Endothelial cell of umbilical vein (primary cell): ENCODE measurements at regions not wholly inside any gene's neighbourhood (a gene's known extent, or its start where the extent isn't known, plus 50 kb on each side); places are given as distances from the start of the nearest gene placed in this dataset.

ENCODE experiments used
- POLR2A ChIP-seq: IDR thresholded peaks from 2 replicates; pipeline ENCODE4 v1.6.1; 2012; ENCODE audit warnings: low read depth, mild to moderate bottlenecking, control low read depth, low read length
- TF ChIP-seq, protein P1 (sequence below), 2 donors: IDR thresholded peaks; 1 replicate in 1 of 2; 2 replicates in 1 of 2; pipeline ENCODE4 v1.5.1; 2011; ENCODE audit warnings: low read length in 2 of 2, mild to moderate bottlenecking in 2 of 2, moderate library complexity in 2 of 2, control low read depth in 1 of 2, inconsistent platforms in 1 of 2, low read depth in 1 of 2; ENCODE audit not compliant: insufficient read depth in 1 of 2; ENCODE audit errors: extremely low read depth in 1 of 2

DNA sequence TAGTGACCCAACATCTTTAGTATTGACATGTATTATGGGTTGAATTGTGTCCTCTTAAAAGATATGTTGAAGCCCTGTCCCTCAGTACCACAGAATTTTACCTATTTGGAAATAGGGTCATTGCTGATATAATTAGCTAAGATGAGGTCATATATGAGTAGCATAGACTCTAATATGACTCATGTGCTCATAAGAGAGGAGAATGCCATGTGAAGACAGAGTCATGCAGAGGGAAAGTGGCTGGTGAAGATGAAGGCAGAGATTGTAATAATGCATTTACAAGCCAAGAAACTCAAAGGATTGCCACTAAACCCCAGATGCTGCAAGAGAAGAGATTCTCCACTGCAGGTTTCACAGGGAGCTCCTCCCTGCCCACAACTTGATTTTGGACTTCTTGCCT is 496.4 kb downstream of the KIF20B start:
- TF ChIP-seq, protein P1, sequence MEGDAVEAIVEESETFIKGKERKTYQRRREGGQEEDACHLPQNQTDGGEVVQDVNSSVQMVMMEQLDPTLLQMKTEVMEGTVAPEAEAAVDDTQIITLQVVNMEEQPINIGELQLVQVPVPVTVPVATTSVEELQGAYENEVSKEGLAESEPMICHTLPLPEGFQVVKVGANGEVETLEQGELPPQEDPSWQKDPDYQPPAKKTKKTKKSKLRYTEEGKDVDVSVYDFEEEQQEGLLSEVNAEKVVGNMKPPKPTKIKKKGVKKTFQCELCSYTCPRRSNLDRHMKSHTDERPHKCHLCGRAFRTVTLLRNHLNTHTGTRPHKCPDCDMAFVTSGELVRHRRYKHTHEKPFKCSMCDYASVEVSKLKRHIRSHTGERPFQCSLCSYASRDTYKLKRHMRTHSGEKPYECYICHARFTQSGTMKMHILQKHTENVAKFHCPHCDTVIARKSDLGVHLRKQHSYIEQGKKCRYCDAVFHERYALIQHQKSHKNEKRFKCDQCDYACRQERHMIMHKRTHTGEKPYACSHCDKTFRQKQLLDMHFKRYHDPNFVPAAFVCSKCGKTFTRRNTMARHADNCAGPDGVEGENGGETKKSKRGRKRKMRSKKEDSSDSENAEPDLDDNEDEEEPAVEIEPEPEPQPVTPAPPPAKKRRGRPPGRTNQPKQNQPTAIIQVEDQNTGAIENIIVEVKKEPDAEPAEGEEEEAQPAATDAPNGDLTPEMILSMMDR (IDR thresholded peaks at IDR 0.05; ENCODE audit: extremely low read depth in 1 of 2, insufficient read depth in 1 of 2, low read depth in 1 of 2, low read length in 2 of 2): no peak
- no peak for TF ChIP-seq POLR2A
